Neural crest cell (in vitro differentiated cells): ENCODE measurements at regions not wholly inside any gene's neighbourhood (a gene's known extent, or its start where the extent isn't known, plus 50 kb on each side); places are given as distances from the start of the nearest gene placed in this dataset.

Experiments
- DNase-seq: peaks from one replicate; pipeline ENCODE4 v3.0.0; 2021; ENCODE audit warnings: low read depth, mixed read lengths, low spot score
- H3K27ac Mint-ChIP-seq: one replicate; pipeline ENCODE4 v1.8.0; 2021; ENCODE audit warnings: mild to moderate bottlenecking, mixed read lengths; ENCODE audit not compliant: unreplicated experiment
- H3K27me3 Mint-ChIP-seq: 2 replicates; pipeline ENCODE4 v1.8.0; 2021; ENCODE audit warnings: low read depth, mild to moderate bottlenecking, mixed read lengths
- H3K36me3 Mint-ChIP-seq: 2 replicates; pipeline ENCODE4 v1.8.0; 2021; ENCODE audit warnings: low read depth, mild to moderate bottlenecking, mixed read lengths
- H3K4me1 Mint-ChIP-seq: 2 replicates; pipeline ENCODE4 v1.8.0; 2021; ENCODE audit warnings: mixed read lengths
- H3K4me3 Mint-ChIP-seq: one replicate; pipeline ENCODE4 v1.8.0; 2021; ENCODE audit warnings: mild to moderate bottlenecking, mixed read lengths
- H3K9me3 Mint-ChIP-seq: 2 replicates; pipeline ENCODE4 v1.8.0; 2021; ENCODE audit warnings: mixed read lengths
- CTCF ChIP-seq: fragments of 200-600 bp; sonication (generic); conservative IDR thresholded peaks from 2 replicates; pipeline ENCODE4 v1.5.0; 2021; ENCODE audit warnings: antibody characterized with exemption, mild to moderate bottlenecking

GRCh38 chr13:87087741-87088140 is 583.4 kb upstream of the SLITRK5 start:
- no peaks in the 10 kb centered on the region for H3K36me3 Mint-ChIP-seq
- TF ChIP-seq CTCF, result no peak
- no peak overlapping the region for H3K27ac Mint-ChIP-seq
- H3K9me3 Mint-ChIP-seq, result no peaks in the 10 kb centered on the region
- no peak for DNase-seq
- no peak overlapping the region for H3K4me3 Mint-ChIP-seq
- no peaks in the 10 kb centered on the region for H3K27me3 Mint-ChIP-seq
- H3K4me1 Mint-ChIP-seq, result no peaks in the 10 kb centered on the region

GRCh38 chr13:87089391-87089790 is 581.8 kb upstream of the SLITRK5 start:
- no peaks in the 10 kb centered on the region for H3K9me3 Mint-ChIP-seq
- H3K4me3 Mint-ChIP-seq, result no peak overlapping the region
- H3K27me3 Mint-ChIP-seq, result no peaks in the 10 kb centered on the region
- H3K4me1 Mint-ChIP-seq, result no peaks in the 10 kb centered on the region
- no peak for TF ChIP-seq CTCF
- H3K36me3 Mint-ChIP-seq, result no peaks in the 10 kb centered on the region
- no peak overlapping the region for H3K27ac Mint-ChIP-seq
- no peak for DNase-seq

- H3K36me3 Mint-ChIP-seq, result no peaks in the 10 kb centered on the region
- H3K4me3 Mint-ChIP-seq, result no peak overlapping the region
- no peaks in the 10 kb centered on the region for H3K4me1 Mint-ChIP-seq
- no peak overlapping the region for H3K27ac Mint-ChIP-seq
- H3K9me3 Mint-ChIP-seq, result no peaks in the 10 kb centered on the region
- no peak for DNase-seq
- H3K27me3 Mint-ChIP-seq, result no peaks in the 10 kb centered on the region
- no peak for TF ChIP-seq CTCF
Measured at GRCh38 chr13:87093399-87093798, 577.8 kb upstream of the SLITRK5 start.

- H3K9me3 Mint-ChIP-seq, result no peaks in the 10 kb centered on the region
- no peaks in the 10 kb centered on the region for H3K4me1 Mint-ChIP-seq
- no peaks in the 10 kb centered on the region for H3K27me3 Mint-ChIP-seq
- H3K27ac Mint-ChIP-seq, result no peak overlapping the region
- no peak for DNase-seq
- H3K36me3 Mint-ChIP-seq, result no peaks in the 10 kb centered on the region
- TF ChIP-seq CTCF, result no peak
- no peak overlapping the region for H3K4me3 Mint-ChIP-seq
Measured at GRCh38 chr13:87094646-87095045, 576.5 kb upstream of the SLITRK5 start.

- H3K36me3 Mint-ChIP-seq, result peaks cover 2% of the 10 kb centered on the region
- no peaks in the 10 kb centered on the region for H3K4me1 Mint-ChIP-seq
- no peak for TF ChIP-seq CTCF
- no peaks in the 10 kb centered on the region for H3K9me3 Mint-ChIP-seq
- no peaks in the 10 kb centered on the region for H3K27me3 Mint-ChIP-seq
- H3K4me3 Mint-ChIP-seq, result no peak overlapping the region
- H3K27ac Mint-ChIP-seq, result no peak overlapping the region
- no peak for DNase-seq
Measured at GRCh38 chr13:87100431-87100830, 570.7 kb upstream of the SLITRK5 start.

- DNase-seq, result no peak
- no peaks in the 10 kb centered on the region for H3K27me3 Mint-ChIP-seq
- no peak for TF ChIP-seq CTCF
- H3K27ac Mint-ChIP-seq, result no peak overlapping the region
- H3K9me3 Mint-ChIP-seq, result no peaks in the 10 kb centered on the region
- H3K4me3 Mint-ChIP-seq, result no peak overlapping the region
- H3K36me3 Mint-ChIP-seq, result no peaks in the 10 kb centered on the region
- no peaks in the 10 kb centered on the region for H3K4me1 Mint-ChIP-seq
Measured at GRCh38 chr13:87107651-87108050, 563.5 kb upstream of the SLITRK5 start.
